Type B pancreatic cell (in vitro differentiated cells): ENCODE measurements at regions not wholly inside any gene's neighbourhood (a gene's known extent, or its start where the extent isn't known, plus 50 kb on each side); places are given as distances from the start of the nearest gene placed in this dataset.

Experiments used
- DNase-seq: peaks from one replicate; pipeline ENCODE4 v3.0.0; 2021; ENCODE audit warnings: mixed read lengths; ENCODE audit not compliant: unreplicated experiment; ENCODE audit errors: extremely low spot score
- H3K27ac Mint-ChIP-seq: 2 replicates; pipeline ENCODE4 v1.8.0; 2021; ENCODE audit warnings: mild to moderate bottlenecking, mixed read lengths
- H3K27me3 Mint-ChIP-seq: 2 replicates; pipeline ENCODE4 v1.8.0; 2021; ENCODE audit warnings: mixed read lengths
- H3K36me3 Mint-ChIP-seq: 2 replicates; pipeline ENCODE4 v1.8.0; 2021; ENCODE audit warnings: mixed read lengths
- H3K4me1 Mint-ChIP-seq: one replicate; pipeline ENCODE4 v1.8.0; 2021; ENCODE audit warnings: mixed read lengths; ENCODE audit not compliant: unreplicated experiment
- H3K4me3 Mint-ChIP-seq: 2 replicates; pipeline ENCODE4 v1.8.0; 2021; ENCODE audit warnings: mild to moderate bottlenecking, mixed read lengths
- H3K9me3 Mint-ChIP-seq: 2 replicates; pipeline ENCODE4 v1.8.0; 2021; ENCODE audit warnings: mixed read lengths
- TF ChIP-seq, protein P1 (sequence below): fragments of 200-600 bp; sonication (generic); conservative IDR thresholded peaks from 2 replicates; pipeline ENCODE4 v1.5.0; 2021; ENCODE audit warnings: antibody characterized with exemption, mild to moderate bottlenecking

DNA sequence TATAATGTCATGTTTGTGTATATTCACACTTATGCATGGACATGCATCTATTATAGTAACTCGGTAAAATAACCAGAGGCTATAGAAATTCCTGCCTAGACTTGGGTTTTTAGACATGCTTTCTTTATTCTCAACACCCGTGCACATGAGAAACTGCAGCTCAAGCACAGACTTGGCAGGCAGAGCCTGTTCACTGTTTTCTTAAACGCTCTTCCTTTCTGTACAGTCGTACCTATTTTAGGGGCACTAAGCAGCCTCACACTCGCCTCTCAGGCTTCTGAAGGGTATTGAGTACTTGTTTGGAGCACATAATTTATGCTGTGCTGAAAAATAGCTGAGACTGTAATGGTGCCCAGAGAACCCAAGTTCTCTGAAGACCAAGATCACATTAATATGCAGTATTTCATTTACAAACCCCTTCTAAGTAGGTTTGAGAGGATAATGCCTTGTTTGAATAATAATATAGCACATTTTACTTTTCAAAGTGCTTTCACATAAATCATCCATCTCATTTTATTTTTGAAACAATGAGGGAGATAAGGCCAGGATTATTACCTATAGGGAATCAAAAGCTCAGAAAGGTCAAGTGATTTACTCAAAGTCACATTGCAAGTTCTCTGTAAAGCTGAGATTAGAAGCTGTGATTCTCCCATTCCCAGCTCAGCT lies 429.9 kb downstream of the SPRY2 start:
- H3K9me3 Mint-ChIP-seq, result no peaks in the 10 kb centered on the region
- H3K27ac Mint-ChIP-seq, result no peak overlapping the region
- peaks cover 23% of the 10 kb centered on the region for H3K4me1 Mint-ChIP-seq
- no peak for DNase-seq
- TF ChIP-seq, protein P1, sequence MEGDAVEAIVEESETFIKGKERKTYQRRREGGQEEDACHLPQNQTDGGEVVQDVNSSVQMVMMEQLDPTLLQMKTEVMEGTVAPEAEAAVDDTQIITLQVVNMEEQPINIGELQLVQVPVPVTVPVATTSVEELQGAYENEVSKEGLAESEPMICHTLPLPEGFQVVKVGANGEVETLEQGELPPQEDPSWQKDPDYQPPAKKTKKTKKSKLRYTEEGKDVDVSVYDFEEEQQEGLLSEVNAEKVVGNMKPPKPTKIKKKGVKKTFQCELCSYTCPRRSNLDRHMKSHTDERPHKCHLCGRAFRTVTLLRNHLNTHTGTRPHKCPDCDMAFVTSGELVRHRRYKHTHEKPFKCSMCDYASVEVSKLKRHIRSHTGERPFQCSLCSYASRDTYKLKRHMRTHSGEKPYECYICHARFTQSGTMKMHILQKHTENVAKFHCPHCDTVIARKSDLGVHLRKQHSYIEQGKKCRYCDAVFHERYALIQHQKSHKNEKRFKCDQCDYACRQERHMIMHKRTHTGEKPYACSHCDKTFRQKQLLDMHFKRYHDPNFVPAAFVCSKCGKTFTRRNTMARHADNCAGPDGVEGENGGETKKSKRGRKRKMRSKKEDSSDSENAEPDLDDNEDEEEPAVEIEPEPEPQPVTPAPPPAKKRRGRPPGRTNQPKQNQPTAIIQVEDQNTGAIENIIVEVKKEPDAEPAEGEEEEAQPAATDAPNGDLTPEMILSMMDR, result no peak
- H3K4me3 Mint-ChIP-seq, result no peak overlapping the region
- H3K27me3 Mint-ChIP-seq, result no peaks in the 10 kb centered on the region
- H3K36me3 Mint-ChIP-seq, result no peaks in the 10 kb centered on the region

DNA sequence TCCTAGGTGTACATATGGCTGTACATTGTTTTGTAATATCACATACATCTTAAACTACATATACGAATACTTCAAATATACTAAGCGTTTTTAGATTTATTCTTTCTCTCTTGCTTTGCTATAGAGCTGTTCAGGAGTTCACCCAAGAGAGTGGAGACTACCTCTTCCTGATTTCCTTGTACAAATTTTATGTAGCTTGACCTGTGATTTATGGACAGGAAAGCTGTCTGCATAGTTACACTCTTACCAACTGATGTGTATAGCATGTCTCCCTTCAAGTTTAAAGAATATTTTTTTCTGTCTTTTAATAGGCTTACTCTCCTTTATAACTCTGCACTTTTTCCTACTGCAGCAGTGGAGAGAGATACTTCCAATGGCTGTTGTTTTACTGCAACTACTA lies 428.7 kb downstream of the NDFIP2 start:
- H3K27me3 Mint-ChIP-seq, result no peaks in the 10 kb centered on the region
- H3K4me3 Mint-ChIP-seq, result no peak overlapping the region
- no peaks in the 10 kb centered on the region for H3K36me3 Mint-ChIP-seq
- no peak for DNase-seq
- H3K4me1 Mint-ChIP-seq, result peaks cover 23% of the 10 kb centered on the region
- H3K27ac Mint-ChIP-seq, result no peak overlapping the region
- TF ChIP-seq, protein P1, result no peak
- no peaks in the 10 kb centered on the region for H3K9me3 Mint-ChIP-seq

DNA sequence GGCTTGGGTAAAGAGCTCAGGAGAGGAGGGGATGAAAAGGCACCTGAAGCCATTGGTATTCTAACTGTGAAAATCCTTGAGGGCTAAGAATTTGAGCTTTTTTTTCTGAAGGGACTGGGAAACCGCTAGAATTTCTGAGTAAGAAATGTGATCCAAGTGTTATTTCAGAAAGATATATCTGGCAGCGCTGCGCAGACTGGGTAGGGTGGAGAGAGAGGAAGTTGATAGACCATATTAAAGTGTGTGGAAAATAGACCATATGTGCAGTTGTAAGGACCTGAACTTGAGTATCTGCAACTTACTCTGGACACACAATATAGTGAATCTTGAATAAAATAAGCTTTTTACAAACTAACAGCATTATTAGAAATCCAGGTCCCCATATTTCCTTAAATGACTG lies 427.4 kb downstream of the NDFIP2 start:
- peaks cover 17% of the 10 kb centered on the region for H3K4me1 Mint-ChIP-seq
- H3K36me3 Mint-ChIP-seq, result no peaks in the 10 kb centered on the region
- H3K27me3 Mint-ChIP-seq, result no peaks in the 10 kb centered on the region
- H3K9me3 Mint-ChIP-seq, result no peaks in the 10 kb centered on the region
- TF ChIP-seq, protein P1, result no peak
- no peak overlapping the region for H3K4me3 Mint-ChIP-seq
- H3K27ac Mint-ChIP-seq, result no peak overlapping the region
- no peak for DNase-seq

DNA sequence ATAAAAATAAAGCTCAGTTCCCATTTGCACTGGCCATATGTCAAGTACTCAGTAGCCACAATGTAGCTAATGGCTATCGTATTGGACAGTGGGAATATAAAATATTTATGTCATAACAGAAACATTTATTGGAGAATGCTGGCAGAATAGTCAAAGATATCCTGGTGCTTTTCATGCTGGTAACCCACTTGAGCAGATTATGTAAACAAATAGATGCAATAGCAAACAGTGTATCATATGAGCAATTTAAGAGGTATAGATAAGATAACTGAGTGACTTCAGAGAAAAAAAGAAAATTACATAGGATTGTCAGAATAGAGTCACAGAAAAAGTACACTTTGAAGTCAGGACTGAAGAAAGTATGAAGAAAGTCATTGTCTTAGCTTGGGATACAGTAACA lies 426.6 kb downstream of the NDFIP2 start:
- DNase-seq, result no peak

DNA sequence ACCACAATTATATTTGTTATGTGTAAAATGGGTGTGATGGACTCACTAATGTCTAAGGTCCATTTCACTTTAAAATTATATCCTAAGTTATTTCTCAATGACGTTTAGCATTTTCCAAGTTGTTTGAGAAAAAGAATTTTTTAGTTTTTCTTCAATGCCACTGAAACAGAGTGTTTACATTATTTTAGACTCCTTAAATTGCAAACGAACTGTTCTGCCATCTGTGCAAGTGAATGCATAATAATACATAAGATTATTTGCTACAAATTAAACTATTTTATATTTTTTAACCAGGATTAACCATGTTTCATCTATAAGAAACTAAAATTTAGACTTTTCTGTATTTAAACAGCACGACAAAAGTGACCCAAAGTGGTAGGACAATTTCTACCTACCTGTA lies 425.4 kb downstream of the NDFIP2 start:
- Mint-ChIP-seq H3K9me3 (no peaks in the 10 kb centered on the region), H3K27ac (no peak overlapping the region), H3K36me3 (no peaks in the 10 kb centered on the region), H3K27me3 (no peaks in the 10 kb centered on the region), H3K4me3 (no peak overlapping the region), H3K4me1 (peaks cover 17% of the 10 kb centered on the region)
- TF ChIP-seq, protein P1, result no peak
- no peak for DNase-seq

More for the DNA sequence above, 426.6 kb downstream of the NDFIP2 start:
- H3K27ac Mint-ChIP-seq, result no peak overlapping the region
- H3K27me3 Mint-ChIP-seq, result no peaks in the 10 kb centered on the region
- H3K4me1 Mint-ChIP-seq, result peaks cover 17% of the 10 kb centered on the region
- TF ChIP-seq, protein P1, result no peak
- no peaks in the 10 kb centered on the region for H3K9me3 Mint-ChIP-seq
- no peak overlapping the region for H3K4me3 Mint-ChIP-seq
- H3K36me3 Mint-ChIP-seq, result no peaks in the 10 kb centered on the region

DNA sequence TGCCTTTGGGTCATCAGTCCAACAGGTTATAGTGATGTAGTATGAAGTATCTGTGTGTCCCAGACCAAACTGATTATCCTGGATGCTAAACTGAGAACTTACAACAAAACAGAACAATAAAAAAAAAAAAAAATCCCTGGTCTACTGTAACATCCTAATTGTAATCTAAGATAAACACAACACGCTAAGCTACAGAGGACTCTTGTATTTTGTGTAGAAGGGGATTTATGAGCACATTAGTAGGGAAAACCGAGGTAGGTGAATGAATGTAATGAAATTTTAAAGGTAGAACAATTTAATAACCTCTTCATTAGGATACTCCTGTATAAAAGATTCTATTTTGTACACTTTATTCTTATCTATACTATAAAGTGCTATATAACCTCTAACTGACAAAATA lies 424.1 kb downstream of the NDFIP2 start:
- TF ChIP-seq, protein P1, result no peak
- Mint-ChIP-seq H3K9me3 (no peaks in the 10 kb centered on the region), H3K27ac (no peak overlapping the region), H3K27me3 (no peaks in the 10 kb centered on the region), H3K36me3 (no peaks in the 10 kb centered on the region), H3K4me3 (no peak overlapping the region), H3K4me1 (peaks cover 13% of the 10 kb centered on the region)
- DNase-seq, result no peak
